Trophoblast cell (in vitro differentiated cells and primary cell): ENCODE measurements at regions not wholly inside any gene's neighbourhood (a gene's known extent, or its start where the extent isn't known, plus 50 kb on each side); places are given as distances from the start of the nearest gene placed in this dataset.

Experiments
- DNase-seq, 2 donors: peaks; one replicate each; pipeline ENCODE4 v3.0.0-alpha.2; 2016
- H2AFZ ChIP-seq: 2 replicates; pipeline ENCODE4 v1.6.1; 2013; ENCODE audit warnings: low read length, moderate library complexity, mild to moderate bottlenecking; ENCODE audit not compliant: insufficient read depth, poor library complexity
- H2AK5ac ChIP-seq: 2 replicates; pipeline ENCODE4 v1.6.1; 2013; ENCODE audit warnings: mild to moderate bottlenecking, low read length
- H2BK120ac ChIP-seq: 2 replicates; pipeline ENCODE4 v1.6.1; 2013; ENCODE audit warnings: low read length, mild to moderate bottlenecking, moderate library complexity; ENCODE audit not compliant: insufficient read depth, poor library complexity
- H2BK12ac ChIP-seq: 2 replicates; pipeline ENCODE4 v1.6.1; 2013; ENCODE audit warnings: mild to moderate bottlenecking, low read length, moderate library complexity
- H2BK5ac ChIP-seq: 2 replicates; pipeline ENCODE4 v1.6.1; 2013; ENCODE audit warnings: low read length, low read depth, moderate library complexity, mild to moderate bottlenecking; ENCODE audit not compliant: poor library complexity
- H3K14ac ChIP-seq: 2 replicates; pipeline ENCODE4 v1.6.1; 2013; ENCODE audit warnings: mild to moderate bottlenecking, low read length
- H3K18ac ChIP-seq: 2 replicates; pipeline ENCODE4 v1.6.1; 2013; ENCODE audit warnings: mild to moderate bottlenecking, low read length
- H3K23ac ChIP-seq: 2 replicates; pipeline ENCODE4 v1.6.1; 2013; ENCODE audit warnings: low read length
- H3K27ac ChIP-seq: 2 replicates; pipeline ENCODE4 v1.5.1; 2013; ENCODE audit warnings: low read depth, mild to moderate bottlenecking, inconsistent platforms, low read length, moderate library complexity
- H3K27me3 ChIP-seq: 2 replicates; pipeline ENCODE4 v1.6.1; 2013; ENCODE audit warnings: inconsistent platforms, mild to moderate bottlenecking, low read length, moderate library complexity; ENCODE audit not compliant: insufficient read depth
- H3K36me3 ChIP-seq, 2 experiments: 1 replicate in 1 of 2; 2 replicates in 1 of 2; pipeline ENCODE4 v1.6.1; 2013; ENCODE audit warnings: low read length in 2 of 2, mild to moderate bottlenecking in 2 of 2, moderate library complexity in 1 of 2; ENCODE audit not compliant: insufficient read depth in 2 of 2, control insufficient read depth in 1 of 2
- H3K4ac ChIP-seq: 2 replicates; pipeline ENCODE4 v1.6.1; 2013; ENCODE audit warnings: low read depth, mild to moderate bottlenecking, low read length, moderate library complexity
- H3K4me1 ChIP-seq, 2 experiments: 1 replicate in 1 of 2; 2 replicates in 1 of 2; pipeline ENCODE4 v1.6.1; 2013; ENCODE audit warnings: low read length in 2 of 2, mild to moderate bottlenecking in 2 of 2, moderate library complexity in 1 of 2; ENCODE audit not compliant: insufficient read depth in 2 of 2, control insufficient read depth in 1 of 2
- H3K4me2 ChIP-seq: 2 replicates; pipeline ENCODE4 v1.6.1; 2013; ENCODE audit warnings: inconsistent platforms, mild to moderate bottlenecking, low read length, moderate library complexity
- H3K4me3 ChIP-seq: 2 replicates; pipeline ENCODE4 v1.5.1; 2013; ENCODE audit warnings: mild to moderate bottlenecking, low read depth, low read length, inconsistent platforms
- H3K79me1 ChIP-seq: one replicate; pipeline ENCODE4 v1.6.1; 2013; ENCODE audit warnings: low read length
- H3K79me2 ChIP-seq: 2 replicates; pipeline ENCODE4 v1.6.1; 2013; ENCODE audit warnings: low read length, mild to moderate bottlenecking; ENCODE audit not compliant: control insufficient read depth, insufficient read depth, poor library complexity
- H3K9ac ChIP-seq: 2 replicates; pipeline ENCODE4 v1.6.1; 2013; ENCODE audit warnings: mild to moderate bottlenecking, low read length
- H3K9me3 ChIP-seq: 2 replicates; pipeline ENCODE4 v1.6.1; 2013; ENCODE audit warnings: low read depth, mild to moderate bottlenecking, control low read depth, inconsistent platforms, low read length; ENCODE audit not compliant: insufficient read depth
- H4K12ac ChIP-seq: 2 replicates; pipeline ENCODE4 v1.6.1; 2013; ENCODE audit warnings: low read depth, mild to moderate bottlenecking, low read length, moderate library complexity
- H4K8ac ChIP-seq: 2 replicates; pipeline ENCODE4 v1.6.1; 2013; ENCODE audit warnings: low read depth, mild to moderate bottlenecking, low read length, moderate library complexity
- H4K91ac ChIP-seq: one replicate; pipeline ENCODE4 v1.6.1; 2013; ENCODE audit warnings: low read depth, mild to moderate bottlenecking, low read length, moderate library complexity
- WGBS: extraction: QIAGEN DNeasy Blood & Tissue Kit; methylation state at CpG from one replicate; pipeline ENCODE4 v1.1.7; 2013; ENCODE audit warnings: missing lambda C conversion rate; ENCODE audit not compliant: insufficient read length, insufficient coverage; ENCODE audit errors: extremely low coverage; 5-methylcytosine and 5-hydroxymethylcytosine counted together

- H3K79me2 ChIP-seq = no peaks in the 10 kb centered on the region
- H4K8ac ChIP-seq = no peak overlapping the region
- no peak overlapping the region for H3K27ac ChIP-seq
- H3K4ac ChIP-seq = no peak overlapping the region
- H2BK120ac ChIP-seq = no peak overlapping the region
- no CpG with 5 or more reads among the region's 4 CpGs for WGBS
- no peak overlapping the region for H3K23ac ChIP-seq
- H2AK5ac ChIP-seq = no peak overlapping the region
- H2BK5ac ChIP-seq = no peak overlapping the region
- H3K79me1 ChIP-seq = no peaks in the 10 kb centered on the region
- peaks cover 36% of the 10 kb centered on the region for H3K9me3 ChIP-seq
- no peak overlapping the region for H4K91ac ChIP-seq
- H3K14ac ChIP-seq = no peak overlapping the region
- H3K9ac ChIP-seq = no peak overlapping the region
- H2AFZ ChIP-seq = no peak overlapping the region
- H3K4me2 ChIP-seq = no peak overlapping the region
- H3K36me3 ChIP-seq = no peaks in the 10 kb centered on the region
- DNase-seq = no peak
- H3K4me3 ChIP-seq = no peak overlapping the region
- no peaks in the 10 kb centered on the region for H3K27me3 ChIP-seq
- H3K4me1 ChIP-seq = no peaks in the 10 kb centered on the region
- no peak overlapping the region for H2BK12ac ChIP-seq
- H4K12ac ChIP-seq = no peak overlapping the region
- H3K18ac ChIP-seq = no peak overlapping the region
These were observed 777.6 kb downstream of the KCNJ18 start for GRCh38 chr17:22469941-22470340.

DNA sequence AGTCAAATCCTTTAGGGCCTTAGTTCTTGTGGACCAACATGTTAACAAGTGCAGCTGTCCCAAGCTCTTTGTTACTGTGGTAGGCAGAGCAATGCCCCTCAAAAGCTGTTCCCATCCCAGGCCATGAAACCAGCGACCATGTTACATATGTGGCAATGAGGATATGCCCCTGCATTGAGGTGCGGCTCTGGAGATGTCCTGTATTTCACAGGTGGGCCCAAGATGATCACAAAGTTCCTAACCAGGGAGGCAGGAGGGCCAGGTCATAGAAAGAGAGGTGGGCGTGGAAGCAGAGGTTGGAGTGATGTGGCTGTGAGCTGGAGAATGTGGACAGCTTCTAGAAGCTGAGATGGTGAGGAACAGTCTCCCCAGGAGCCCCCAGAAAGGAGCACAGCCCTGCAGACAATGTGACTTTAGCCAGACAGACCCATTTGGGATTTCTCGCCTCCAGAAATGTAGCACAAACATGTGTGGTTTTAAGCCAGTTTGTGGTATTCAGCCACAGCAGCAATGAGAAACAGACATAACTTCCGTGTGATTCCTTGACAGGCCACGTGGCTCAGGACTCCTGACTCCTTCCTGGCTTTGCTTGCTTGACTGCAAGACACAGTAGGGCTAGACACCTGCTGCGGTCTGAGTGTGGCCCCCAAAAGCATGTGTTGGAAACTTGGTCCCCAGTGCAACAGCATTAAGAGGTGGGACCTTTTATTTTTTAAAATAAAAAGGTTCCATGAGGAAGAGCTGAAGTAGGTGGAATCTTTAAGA is 778.3 kb downstream of the KCNJ18 start:
- Histone ChIP-seq H3K27me3 (no peaks in the 10 kb centered on the region), H4K8ac (no peak overlapping the region), H3K9me3 (peaks cover 33% of the 10 kb centered on the region), H2AK5ac (no peak overlapping the region), H2BK120ac (no peak overlapping the region), H3K14ac (no peak overlapping the region), H3K18ac (no peak overlapping the region), H3K4me2 (no peak overlapping the region), H3K23ac (no peak overlapping the region), H2BK5ac (no peak overlapping the region), H3K27ac (no peak overlapping the region), H2BK12ac (no peak overlapping the region), H3K9ac (no peak overlapping the region), H3K79me1 (no peaks in the 10 kb centered on the region), H3K36me3 (no peaks in the 10 kb centered on the region), H3K4ac (no peak overlapping the region), H4K12ac (no peak overlapping the region), H4K91ac (no peak overlapping the region), H2AFZ (no peak overlapping the region), H3K4me3 (no peak overlapping the region), H3K79me2 (no peaks in the 10 kb centered on the region), H3K4me1 (no peaks in the 10 kb centered on the region)
- WGBS = no CpG with 5 or more reads among the region's 7 CpGs
- DNase-seq = no peak

- no peak overlapping the region for H2BK120ac ChIP-seq
- H3K4me1 ChIP-seq = no peaks in the 10 kb centered on the region
- WGBS = no CpG with 5 or more reads among the region's 3 CpGs
- H3K14ac ChIP-seq = no peak overlapping the region
- H3K36me3 ChIP-seq = no peaks in the 10 kb centered on the region
- H2AK5ac ChIP-seq = no peak overlapping the region
- H4K8ac ChIP-seq = no peak overlapping the region
- H3K79me1 ChIP-seq = no peaks in the 10 kb centered on the region
- H3K27ac ChIP-seq = no peak overlapping the region
- H3K9me3 ChIP-seq = peaks cover 41% of the 10 kb centered on the region
- no peak overlapping the region for H3K4me3 ChIP-seq
- no peak overlapping the region for H3K4ac ChIP-seq
- H3K18ac ChIP-seq = no peak overlapping the region
- H3K27me3 ChIP-seq = no peaks in the 10 kb centered on the region
- no peak overlapping the region for H3K23ac ChIP-seq
- H3K79me2 ChIP-seq = no peaks in the 10 kb centered on the region
- no peak overlapping the region for H3K9ac ChIP-seq
- H2AFZ ChIP-seq = no peak overlapping the region
- H2BK12ac ChIP-seq = no peak overlapping the region
- no peak overlapping the region for H2BK5ac ChIP-seq
- H4K12ac ChIP-seq = no peak overlapping the region
- no peak overlapping the region for H4K91ac ChIP-seq
- no peak overlapping the region for H3K4me2 ChIP-seq
- no peak for DNase-seq
These were observed 792.5 kb downstream of the KCNJ18 start for GRCh38 chr17:22484826-22485225.

DNA sequence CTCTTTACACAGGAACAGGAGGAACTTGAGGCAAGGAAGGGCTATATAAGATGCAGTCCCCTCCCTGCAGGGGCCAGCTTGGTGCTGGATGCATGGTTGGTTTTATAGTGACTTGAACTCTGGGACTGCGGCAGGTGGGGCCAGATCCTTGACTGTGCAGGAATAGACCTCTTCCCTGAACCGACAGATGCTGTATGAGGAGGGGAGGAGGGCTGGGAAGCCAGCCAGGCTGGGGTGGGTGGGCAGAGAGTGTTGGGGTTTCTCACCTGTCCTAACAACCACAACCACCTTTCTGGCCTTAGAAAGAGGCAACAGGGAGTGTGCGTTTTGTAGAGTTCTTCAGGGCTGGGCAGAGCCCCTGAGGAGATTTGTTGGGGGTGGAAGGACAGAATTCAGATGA is 798.1 kb downstream of the KCNJ18 start:
- no peak overlapping the region for H4K12ac ChIP-seq
- H3K9me3 ChIP-seq = peaks cover 47% of the 10 kb centered on the region
- H3K4me3 ChIP-seq = no peak overlapping the region
- H2AK5ac ChIP-seq = no peak overlapping the region
- no CpG with 5 or more reads among the region's 3 CpGs for WGBS
- peaks cover 0 to 1% of the 10 kb centered on the region in 2 experiments for H3K36me3 ChIP-seq
- H4K91ac ChIP-seq = no peak overlapping the region
- H4K8ac ChIP-seq = no peak overlapping the region
- no peak overlapping the region for H2BK5ac ChIP-seq
- H3K14ac ChIP-seq = no peak overlapping the region
- H3K79me2 ChIP-seq = no peaks in the 10 kb centered on the region
- no peak overlapping the region for H3K4me2 ChIP-seq
- no peak overlapping the region for H3K18ac ChIP-seq
- no peaks in the 10 kb centered on the region for H3K79me1 ChIP-seq
- H3K27me3 ChIP-seq = no peaks in the 10 kb centered on the region
- no peak overlapping the region for H2BK120ac ChIP-seq
- no peak overlapping the region for H3K27ac ChIP-seq
- no peak overlapping the region for H3K23ac ChIP-seq
- no peak overlapping the region for H2AFZ ChIP-seq
- no peak overlapping the region for H3K9ac ChIP-seq
- H2BK12ac ChIP-seq = no peak overlapping the region
- no peaks in the 10 kb centered on the region for H3K4me1 ChIP-seq
- H3K4ac ChIP-seq = no peak overlapping the region
- DNase-seq = no peak
